ENCODE measurements at regions not wholly inside any gene's neighbourhood (a gene's known extent, or its start where the extent isn't known, plus 50 kb on each side); places are given as distances from the start of the nearest gene placed in this dataset.

- H3K27me3 ChIP-seq (ENCODE audit: control insufficient read depth in 2 of 2, insufficient read depth in 1 of 2, low read length in 1 of 2) = no peaks in the 10 kb centered on the region
- WGBS = 93% methylated on average over 4 of the region's 4 CpGs
- no peaks in the 10 kb centered on the region for H3K36me3 ChIP-seq (ENCODE audit: control insufficient read depth in 2 of 2, insufficient read depth in 2 of 2, low read length in 1 of 2)
- DNase-seq (ENCODE audit: low read depth in 6 of 9, low spot score in 9 of 9) = no peak
- peaks cover 0 to 3% of the 10 kb centered on the region in 2 donors for H3K9me3 ChIP-seq (ENCODE audit: control insufficient read depth in 2 of 2, insufficient read depth in 1 of 2, low read length in 1 of 2)
- no peak overlapping the region for H3K27ac ChIP-seq (ENCODE audit: low read depth in 1 of 2, low read length in 1 of 2)
- no peak overlapping the region for H3K4me3 ChIP-seq (ENCODE audit: low read length in 2 of 2)
- H3K4me1 ChIP-seq (ENCODE audit: control insufficient read depth in 2 of 2, insufficient read depth in 2 of 2, low read length in 2 of 2) = no peaks in the 10 kb centered on the region
Observed at GRCh38 chr2:117674172-117674571, 140.3 kb upstream of the DDX18 start.

- Histone ChIP-seq H3K9me3 (ENCODE audit: control insufficient read depth in 2 of 2, insufficient read depth in 1 of 2, low read length in 1 of 2) (no peaks in the 10 kb centered on the region), H3K27me3 (ENCODE audit: control insufficient read depth in 2 of 2, insufficient read depth in 1 of 2, low read length in 1 of 2) (no peaks in the 10 kb centered on the region), H3K27ac (ENCODE audit: low read depth in 1 of 2, low read length in 1 of 2) (no peak overlapping the region), H3K4me1 (ENCODE audit: control insufficient read depth in 2 of 2, insufficient read depth in 2 of 2, low read length in 2 of 2) (no peaks in the 10 kb centered on the region), H3K4me3 (ENCODE audit: low read length in 2 of 2) (no peak overlapping the region), H3K36me3 (ENCODE audit: control insufficient read depth in 2 of 2, insufficient read depth in 2 of 2, low read length in 1 of 2) (no peaks in the 10 kb centered on the region)
- no peak for DNase-seq (ENCODE audit: low read depth in 6 of 9, low spot score in 9 of 9)
- WGBS = 97% methylated on average over 1 of the region's 1 CpG
Observed at GRCh38 chr2:117679952-117680351, 134.5 kb upstream of the DDX18 start.

DNA sequence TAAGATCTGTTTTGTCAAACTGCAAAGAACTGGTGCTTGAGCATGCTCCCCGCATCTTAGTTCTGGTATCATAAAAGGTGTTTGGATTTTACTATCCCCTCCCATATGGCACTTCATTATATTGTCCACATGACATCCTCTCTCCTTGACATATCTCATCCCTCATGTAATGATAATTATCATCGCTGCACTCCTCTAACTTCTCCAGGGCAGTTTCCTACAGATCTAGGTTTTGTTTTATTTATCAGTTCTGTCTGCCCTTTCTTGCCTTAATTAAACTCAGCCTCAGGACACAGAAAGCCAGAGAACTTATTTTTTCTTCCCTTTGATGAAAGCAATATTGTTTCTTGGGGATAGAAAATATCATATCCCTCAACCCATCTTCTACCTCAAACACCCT is 129.6 kb upstream of the DDX18 start:
- H3K4me1 ChIP-seq (ENCODE audit: control insufficient read depth in 2 of 2, insufficient read depth in 2 of 2, low read length in 2 of 2) = no peaks in the 10 kb centered on the region
- DNase-seq (ENCODE audit: low read depth in 6 of 9, low spot score in 9 of 9) = no peak
- no peak overlapping the region for H3K4me3 ChIP-seq (ENCODE audit: low read length in 2 of 2)
- 94% methylated on average over 2 of the region's 2 CpGs for WGBS
- H3K27ac ChIP-seq (ENCODE audit: low read depth in 1 of 2, low read length in 1 of 2) = no peak overlapping the region
- H3K27me3 ChIP-seq (ENCODE audit: control insufficient read depth in 2 of 2, insufficient read depth in 1 of 2, low read length in 1 of 2) = no peaks in the 10 kb centered on the region
- H3K9me3 ChIP-seq (ENCODE audit: control insufficient read depth in 2 of 2, insufficient read depth in 1 of 2, low read length in 1 of 2) = no peaks in the 10 kb centered on the region
- H3K36me3 ChIP-seq (ENCODE audit: control insufficient read depth in 2 of 2, insufficient read depth in 2 of 2, low read length in 1 of 2) = no peaks in the 10 kb centered on the region

- WGBS = 73% methylated on average over 1 of the region's 1 CpG
- H3K9me3 ChIP-seq (ENCODE audit: control insufficient read depth in 2 of 2, insufficient read depth in 1 of 2, low read length in 1 of 2) = no peaks in the 10 kb centered on the region
- no peak for DNase-seq (ENCODE audit: low read depth in 6 of 9, low spot score in 9 of 9)
- no peaks in the 10 kb centered on the region for H3K36me3 ChIP-seq (ENCODE audit: control insufficient read depth in 2 of 2, insufficient read depth in 2 of 2, low read length in 1 of 2)
- H3K27me3 ChIP-seq (ENCODE audit: control insufficient read depth in 2 of 2, insufficient read depth in 1 of 2, low read length in 1 of 2) = no peaks in the 10 kb centered on the region
- no peaks in the 10 kb centered on the region for H3K4me1 ChIP-seq (ENCODE audit: control insufficient read depth in 2 of 2, insufficient read depth in 2 of 2, low read length in 2 of 2)
- H3K4me3 ChIP-seq (ENCODE audit: low read length in 2 of 2) = no peak overlapping the region
- no peak overlapping the region for H3K27ac ChIP-seq (ENCODE audit: low read depth in 1 of 2, low read length in 1 of 2)
Observed at GRCh38 chr2:117686699-117687098, 127.8 kb upstream of the DDX18 start.

DNA sequence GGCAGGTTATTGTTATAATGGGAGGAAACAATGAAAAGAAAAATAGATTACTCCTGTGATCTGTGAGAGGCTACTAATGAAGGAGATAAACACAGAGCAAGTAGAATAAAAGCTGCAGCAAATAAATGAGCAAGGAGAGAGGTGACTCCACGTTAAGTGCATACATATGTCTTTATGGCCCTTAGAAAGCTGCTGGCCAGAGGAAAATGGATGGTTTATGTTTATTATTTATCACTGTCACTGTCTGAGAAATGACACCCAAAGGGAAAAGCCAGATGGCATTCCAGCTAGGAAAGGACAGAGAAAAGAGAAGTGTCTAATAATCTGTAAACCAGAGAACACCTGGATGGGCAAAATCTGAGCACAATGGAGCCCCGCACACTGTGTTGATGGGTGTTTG is 122.9 kb upstream of the DDX18 start:
- no peak overlapping the region for H3K4me3 ChIP-seq (ENCODE audit: low read length in 2 of 2)
- DNase-seq (ENCODE audit: low read depth in 6 of 9, low spot score in 9 of 9) = no peak
- no peaks in the 10 kb centered on the region for H3K4me1 ChIP-seq (ENCODE audit: control insufficient read depth in 2 of 2, insufficient read depth in 2 of 2, low read length in 2 of 2)
- WGBS = 79% methylated on average over 2 of the region's 2 CpGs
- H3K27me3 ChIP-seq (ENCODE audit: control insufficient read depth in 2 of 2, insufficient read depth in 1 of 2, low read length in 1 of 2) = no peaks in the 10 kb centered on the region
- H3K36me3 ChIP-seq (ENCODE audit: control insufficient read depth in 2 of 2, insufficient read depth in 2 of 2, low read length in 1 of 2) = no peaks in the 10 kb centered on the region
- H3K9me3 ChIP-seq (ENCODE audit: control insufficient read depth in 2 of 2, insufficient read depth in 1 of 2, low read length in 1 of 2) = no peaks in the 10 kb centered on the region
- H3K27ac ChIP-seq (ENCODE audit: low read depth in 1 of 2, low read length in 1 of 2) = no peak overlapping the region

DNA sequence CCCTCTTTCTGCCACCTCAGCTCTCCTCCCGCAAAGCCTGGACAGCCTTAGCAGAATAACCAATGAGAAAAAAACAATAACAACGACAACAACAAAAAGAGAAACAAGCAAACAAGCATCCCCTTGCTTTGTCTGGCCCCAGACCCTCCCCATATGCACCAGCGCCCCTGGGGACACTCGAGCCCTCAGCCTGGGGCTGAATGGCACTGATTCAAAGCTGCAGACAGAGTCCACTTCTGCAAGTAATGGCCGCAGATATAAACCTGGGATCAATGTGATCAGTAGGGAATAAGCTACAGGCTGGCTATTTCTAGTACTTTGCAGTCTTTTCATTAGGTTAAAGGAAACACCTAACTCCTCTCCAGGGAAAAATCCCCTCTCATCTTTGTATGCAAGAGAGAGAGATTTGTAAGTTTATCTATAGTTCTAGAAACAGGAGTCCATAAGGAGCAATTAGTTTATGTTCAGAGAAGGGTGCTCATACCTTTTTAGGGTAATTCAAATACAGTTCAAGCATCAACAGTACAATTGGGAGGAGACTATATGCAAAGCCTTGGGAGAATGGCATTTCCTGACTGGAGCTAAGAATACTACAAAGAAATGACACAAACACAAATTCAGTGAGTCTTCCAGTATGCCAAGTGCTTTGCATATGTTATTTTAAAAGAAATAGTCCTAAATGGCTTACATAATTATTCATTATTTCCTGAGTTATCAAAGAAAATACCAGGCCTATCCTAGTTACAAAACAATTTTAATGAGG is 122.3 kb upstream of the DDX18 start:
- Histone ChIP-seq H3K4me1 (ENCODE audit: control insufficient read depth in 2 of 2, insufficient read depth in 2 of 2, low read length in 2 of 2) (no peaks in the 10 kb centered on the region), H3K9me3 (ENCODE audit: control insufficient read depth in 2 of 2, insufficient read depth in 1 of 2, low read length in 1 of 2) (no peaks in the 10 kb centered on the region), H3K4me3 (ENCODE audit: low read length in 2 of 2) (no peak overlapping the region), H3K36me3 (ENCODE audit: control insufficient read depth in 2 of 2, insufficient read depth in 2 of 2, low read length in 1 of 2) (no peaks in the 10 kb centered on the region), H3K27ac (ENCODE audit: low read depth in 1 of 2, low read length in 1 of 2) (no peak overlapping the region), H3K27me3 (ENCODE audit: control insufficient read depth in 2 of 2, insufficient read depth in 1 of 2, low read length in 1 of 2) (no peaks in the 10 kb centered on the region)
- DNase-seq (ENCODE audit: low read depth in 6 of 9, low spot score in 9 of 9) = no peak
- 85% methylated on average over 5 of the region's 5 CpGs for WGBS

DNA sequence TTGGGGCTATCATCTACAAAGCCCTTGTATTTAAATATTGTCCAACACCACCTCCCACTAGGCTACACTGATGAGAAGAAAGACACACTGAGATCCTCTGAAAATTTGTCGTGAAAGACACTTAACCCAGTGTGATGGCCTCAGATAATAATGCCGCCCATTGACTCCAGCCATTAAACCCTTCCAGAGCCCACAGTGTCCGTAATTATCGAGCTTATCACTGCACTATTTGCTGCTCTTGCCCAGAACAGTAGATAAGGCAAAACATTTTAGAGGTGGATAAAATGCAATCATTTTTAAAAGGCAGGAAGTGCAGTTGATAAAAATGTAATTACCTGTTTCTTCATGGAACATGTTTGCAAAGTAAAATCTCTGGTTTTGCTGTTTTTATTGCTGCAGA is 121.3 kb upstream of the DDX18 start:
- 88% methylated on average over 4 of the region's 4 CpGs for WGBS
- Histone ChIP-seq H3K4me1 (ENCODE audit: control insufficient read depth in 2 of 2, insufficient read depth in 2 of 2, low read length in 2 of 2) (no peaks in the 10 kb centered on the region), H3K27me3 (ENCODE audit: control insufficient read depth in 2 of 2, insufficient read depth in 1 of 2, low read length in 1 of 2) (no peaks in the 10 kb centered on the region), H3K27ac (ENCODE audit: low read depth in 1 of 2, low read length in 1 of 2) (no peak overlapping the region), H3K9me3 (ENCODE audit: control insufficient read depth in 2 of 2, insufficient read depth in 1 of 2, low read length in 1 of 2) (no peaks in the 10 kb centered on the region), H3K4me3 (ENCODE audit: low read length in 2 of 2) (no peak overlapping the region), H3K36me3 (ENCODE audit: control insufficient read depth in 2 of 2, insufficient read depth in 2 of 2, low read length in 1 of 2) (no peaks in the 10 kb centered on the region)
- no peak for DNase-seq (ENCODE audit: low read depth in 6 of 9, low spot score in 9 of 9)

- Histone ChIP-seq H3K4me3 (ENCODE audit: low read length in 2 of 2) (no peak overlapping the region), H3K27ac (ENCODE audit: low read depth in 1 of 2, low read length in 1 of 2) (no peak overlapping the region), H3K9me3 (ENCODE audit: control insufficient read depth in 2 of 2, insufficient read depth in 1 of 2, low read length in 1 of 2) (no peaks in the 10 kb centered on the region), H3K36me3 (ENCODE audit: control insufficient read depth in 2 of 2, insufficient read depth in 2 of 2, low read length in 1 of 2) (no peaks in the 10 kb centered on the region), H3K27me3 (ENCODE audit: control insufficient read depth in 2 of 2, insufficient read depth in 1 of 2, low read length in 1 of 2) (no peaks in the 10 kb centered on the region), H3K4me1 (ENCODE audit: control insufficient read depth in 2 of 2, insufficient read depth in 2 of 2, low read length in 2 of 2) (no peaks in the 10 kb centered on the region)
- WGBS = 94% methylated on average over 2 of the region's 2 CpGs
- no peak for DNase-seq (ENCODE audit: low read depth in 6 of 9, low spot score in 9 of 9)
Observed at GRCh38 chr2:117693651-117694050, 120.8 kb upstream of the DDX18 start.

DNA sequence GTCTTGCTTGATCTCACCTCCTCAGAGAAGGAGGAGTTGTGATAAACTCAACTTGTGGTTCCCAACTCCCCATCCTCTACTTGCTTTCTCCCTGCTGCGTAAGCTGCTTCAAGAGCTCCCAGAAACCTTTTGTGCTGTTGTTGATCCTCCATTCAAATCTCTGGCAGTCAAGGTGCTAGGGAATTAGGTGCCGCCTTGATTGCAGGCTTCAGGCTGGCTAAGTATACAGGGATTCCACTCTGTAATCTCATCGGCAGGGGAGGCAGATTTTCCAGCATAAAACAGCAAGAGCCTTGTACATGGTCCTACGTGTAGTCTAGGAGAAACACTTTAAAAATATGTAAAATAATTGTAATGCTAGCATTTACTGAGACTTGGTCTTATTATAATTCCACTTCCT is 116.2 kb upstream of the DDX18 start:
- H3K27ac ChIP-seq (ENCODE audit: low read depth in 1 of 2, low read length in 1 of 2) = no peak overlapping the region
- DNase-seq (ENCODE audit: low read depth in 6 of 9, low spot score in 9 of 9) = no peak
- H3K4me1 ChIP-seq (ENCODE audit: control insufficient read depth in 2 of 2, insufficient read depth in 2 of 2, low read length in 2 of 2) = no peaks in the 10 kb centered on the region
- no peaks in the 10 kb centered on the region for H3K27me3 ChIP-seq (ENCODE audit: control insufficient read depth in 2 of 2, insufficient read depth in 1 of 2, low read length in 1 of 2)
- 82% methylated on average over 4 of the region's 4 CpGs for WGBS
- no peaks in the 10 kb centered on the region for H3K36me3 ChIP-seq (ENCODE audit: control insufficient read depth in 2 of 2, insufficient read depth in 2 of 2, low read length in 1 of 2)
- H3K4me3 ChIP-seq (ENCODE audit: low read length in 2 of 2) = no peak overlapping the region
- no peaks in the 10 kb centered on the region for H3K9me3 ChIP-seq (ENCODE audit: control insufficient read depth in 2 of 2, insufficient read depth in 1 of 2, low read length in 1 of 2)

All from thymus (tissue), 11 donors.